ENCODE measurements at regions not wholly inside any gene's neighbourhood (a gene's known extent, or its start where the extent isn't known, plus 50 kb on each side); places are given as distances from the start of the nearest gene placed in this dataset.

GRCh38 chr3:124402791-124403190 lies 327.5 kb upstream of the UMPS start:
- TF ChIP-seq ZFX (IDR thresholded peaks at IDR 0.05) (no peak), CTCF (conservative IDR thresholded peaks at IDR 0.05) (no peak)
- no peak overlapping the region for H3K27ac ChIP-seq

- TF ChIP-seq ZFX (IDR thresholded peaks at IDR 0.05), result no peak
- no peak overlapping the region for H3K27ac ChIP-seq
Observed at GRCh38 chr3:124404621-124405020, 325.6 kb upstream of the UMPS start.

GRCh38 chr3:124407260-124407659 lies 323.0 kb upstream of the UMPS start:
- TF ChIP-seq CTCF (conservative IDR thresholded peaks at IDR 0.05) (no peak), ZFX (IDR thresholded peaks at IDR 0.05) (no peak)

GRCh38 chr3:124409650-124410275 lies 320.5 kb upstream of the UMPS start:
- TF ChIP-seq ZFX (IDR thresholded peaks at IDR 0.05) (no peak), CTCF (conservative IDR thresholded peaks at IDR 0.05) (no peak)
- H3K27ac ChIP-seq, result no peak overlapping the region

More at GRCh38 chr3:124407260-124407659, 323.0 kb upstream of the UMPS start:
- no peak overlapping the region for H3K27ac ChIP-seq

- H3K27ac ChIP-seq, result no peak overlapping the region
- TF ChIP-seq CTCF (conservative IDR thresholded peaks at IDR 0.05), result no peak
- TF ChIP-seq ZFX (IDR thresholded peaks at IDR 0.05), result no peak
Observed at GRCh38 chr3:124410471-124410870, 319.8 kb upstream of the UMPS start.

GRCh38 chr3:124411728-124412127 lies 318.5 kb upstream of the UMPS start:
- H3K27ac ChIP-seq, result no peak overlapping the region
- TF ChIP-seq CTCF (conservative IDR thresholded peaks at IDR 0.05) (no peak), ZFX (IDR thresholded peaks at IDR 0.05) (no peak)

- no peak overlapping the region for H3K27ac ChIP-seq
- no peak for TF ChIP-seq ZFX (IDR thresholded peaks at IDR 0.05)
- TF ChIP-seq CTCF (conservative IDR thresholded peaks at IDR 0.05), result no peak
Observed at GRCh38 chr3:124412644-124413043, 317.6 kb upstream of the UMPS start.

GRCh38 chr3:124413393-124413792 lies 316.9 kb upstream of the UMPS start:
- no peak overlapping the region for H3K27ac ChIP-seq
- no peak for TF ChIP-seq CTCF (conservative IDR thresholded peaks at IDR 0.05)
- TF ChIP-seq ZFX (IDR thresholded peaks at IDR 0.05), result no peak
